SU-DHL-6 (cell line): ENCODE measurements at regions not wholly inside any gene's neighbourhood (a gene's known extent, or its start where the extent isn't known, plus 50 kb on each side); places are given as distances from the start of the nearest gene placed in this dataset.

Source experiments
- H2AFZ ChIP-seq: fragments of 200-600 bp; sonication (generic); 2 replicates; pipeline ENCODE4 v1.6.1; 2014; ENCODE audit warnings: low read depth, mild to moderate bottlenecking, moderate library complexity, mixed read lengths, antibody characterized with exemption, low read length; ENCODE audit not compliant: severe bottlenecking
- H3F3A ChIP-seq: fragments of 200-600 bp; shearing (Covaris generic); 2 replicates; pipeline ENCODE4 v1.6.0; 2016; ENCODE audit warnings: antibody characterized with exemption, mild to moderate bottlenecking; ENCODE audit not compliant: insufficient read depth
- H3K27ac ChIP-seq: fragments of 200-600 bp; sonication (generic); 2 replicates; pipeline ENCODE4 v1.5.1; 2016; ENCODE audit warnings: low read depth, mild to moderate bottlenecking, low read length, moderate library complexity, mixed read lengths
- H3K27me3 ChIP-seq: fragments of 200-600 bp; sonication (generic), shearing (Covaris generic); 2 replicates; pipeline ENCODE4 v1.6.0; 2014; ENCODE audit warnings: mild to moderate bottlenecking, low read length
- H3K36me3 ChIP-seq: fragments of 200-600 bp; sonication (generic); 2 replicates; pipeline ENCODE4 v1.6.1; 2014; ENCODE audit warnings: mild to moderate bottlenecking, low read length, mixed read lengths
- H3K4me2 ChIP-seq: fragments of 300-600, 200-600 bp; shearing (Covaris generic), sonication (generic); 2 replicates; pipeline ENCODE4 v1.6.0; 2014; ENCODE audit warnings: low read length, low read depth, mild to moderate bottlenecking; ENCODE audit not compliant: poor library complexity, severe bottlenecking
- H3K4me3 ChIP-seq: fragments of 200-600 bp; sonication (generic); 2 replicates; pipeline ENCODE4 v1.5.1; 2014; ENCODE audit warnings: antibody characterized with exemption, low read length, mild to moderate bottlenecking, mixed read lengths; ENCODE audit not compliant: insufficient read depth, poor library complexity, severe bottlenecking
- H3K79me2 ChIP-seq: fragments of 200-600 bp; sonication (generic); 2 replicates; pipeline ENCODE4 v1.6.1; 2014; ENCODE audit warnings: mild to moderate bottlenecking, low read length, moderate library complexity; ENCODE audit not compliant: insufficient read depth
- H3K9ac ChIP-seq: fragments of 200-600 bp; sonication (generic); 2 replicates; pipeline ENCODE4 v1.7.0; 2014; ENCODE audit warnings: mild to moderate bottlenecking, low read length
- H3K9me2 ChIP-seq: fragments of 200-600 bp; sonication (generic); replicated peaks from 2 replicates; pipeline ENCODE4 v1.6.1; 2014; ENCODE audit warnings: low read length; ENCODE audit not compliant: insufficient read depth
- H3K9me3 ChIP-seq: fragments of 200-600 bp; sonication (generic); 2 replicates; pipeline ENCODE4 v1.6.1; 2014; ENCODE audit warnings: low read length, mixed read lengths; ENCODE audit not compliant: insufficient read depth
- H4K20me1 ChIP-seq: fragments of 200-600 bp; sonication (generic); 2 replicates; pipeline ENCODE4 v1.6.1; 2014; ENCODE audit warnings: low read depth, mild to moderate bottlenecking, antibody characterized with exemption, low read length, moderate library complexity, mixed read lengths
- CTCF ChIP-seq: fragments of 200-600 bp; sonication (generic); IDR thresholded peaks from one replicate; pipeline ENCODE4 v1.5.1; 2017; ENCODE audit warnings: antibody characterized with exemption, mild to moderate bottlenecking, low read length, moderate library complexity; ENCODE audit not compliant: insufficient read depth, poor library complexity, severe bottlenecking
- EZH2phosphoT487 ChIP-seq: fragments of 200-600 bp; sonication (generic), shearing (Covaris generic); conservative IDR thresholded peaks from 2 replicates; pipeline ENCODE4 v1.6.1; 2018; ENCODE audit warnings: mild to moderate bottlenecking, antibody characterized with exemption, low read length, moderate library complexity, mixed read lengths

DNA sequence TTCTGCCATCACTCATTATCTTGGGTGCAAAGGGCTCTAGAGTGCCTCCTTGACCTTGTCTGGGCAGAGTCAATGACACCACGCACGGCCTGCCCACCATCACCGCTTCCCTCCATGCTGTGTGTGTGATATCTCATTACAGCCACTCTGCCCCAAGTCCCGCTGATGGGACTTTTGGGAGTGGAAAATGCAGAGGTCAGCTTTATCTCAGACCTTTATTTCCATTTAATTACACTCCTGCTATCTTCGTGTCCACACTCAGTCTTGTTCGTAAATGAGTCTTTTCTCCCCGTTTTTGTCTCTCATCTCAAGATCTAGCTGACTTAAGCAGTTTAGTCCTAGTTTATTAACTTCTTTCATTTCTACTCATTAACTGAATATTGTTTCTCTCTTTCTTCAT, 226.2 kb downstream of the ICE1 start:
- H3K36me3 ChIP-seq: no peaks in the 10 kb centered on the region
- H3K9ac ChIP-seq: no peak overlapping the region
- no peak overlapping the region for H3K27ac ChIP-seq
- no peak overlapping the region for H3K4me2 ChIP-seq
- H3K4me3 ChIP-seq: no peak overlapping the region
- H3K79me2 ChIP-seq: no peaks in the 10 kb centered on the region
- no peaks in the 10 kb centered on the region for H3K27me3 ChIP-seq
- H4K20me1 ChIP-seq: no peaks in the 10 kb centered on the region
- no peaks in the 10 kb centered on the region for H3K9me2 ChIP-seq
- TF ChIP-seq EZH2phosphoT487 (no peak), CTCF (no peak)
- no peak overlapping the region for H2AFZ ChIP-seq
- H3K9me3 ChIP-seq: no peaks in the 10 kb centered on the region
- H3F3A ChIP-seq: no peaks in the 10 kb centered on the region

- Histone ChIP-seq H3K9me3 (no peaks in the 10 kb centered on the region), H3K4me3 (no peak overlapping the region), H3K9ac (no peak overlapping the region), H3K4me2 (no peak overlapping the region), H2AFZ (no peak overlapping the region), H3K36me3 (no peaks in the 10 kb centered on the region), H3K27ac (no peak overlapping the region), H3K79me2 (no peaks in the 10 kb centered on the region), H3K27me3 (no peaks in the 10 kb centered on the region), H4K20me1 (no peaks in the 10 kb centered on the region), H3K9me2 (no peaks in the 10 kb centered on the region), H3F3A (no peaks in the 10 kb centered on the region)
- TF ChIP-seq EZH2phosphoT487 (no peak), CTCF (no peak)
Observed at GRCh38 chr5:5645891-5646290, 223.4 kb downstream of the ICE1 start.

- Histone ChIP-seq H2AFZ (no peak overlapping the region), H4K20me1 (no peaks in the 10 kb centered on the region), H3K9ac (no peak overlapping the region), H3K4me2 (no peak overlapping the region), H3F3A (no peaks in the 10 kb centered on the region), H3K27me3 (no peaks in the 10 kb centered on the region), H3K4me3 (no peak overlapping the region), H3K36me3 (no peaks in the 10 kb centered on the region), H3K9me3 (no peaks in the 10 kb centered on the region), H3K79me2 (no peaks in the 10 kb centered on the region), H3K9me2 (no peaks in the 10 kb centered on the region), H3K27ac (no peak overlapping the region)
- TF ChIP-seq CTCF: no peak
- no peak for TF ChIP-seq EZH2phosphoT487
Observed at GRCh38 chr5:5645198-5645597, 222.7 kb downstream of the ICE1 start.

GRCh38 chr5:5644249-5644648, 221.8 kb downstream of the ICE1 start:
- Histone ChIP-seq H3K27me3 (no peaks in the 10 kb centered on the region), H3K9ac (no peak overlapping the region), H3K4me2 (no peak overlapping the region), H3K9me2 (no peaks in the 10 kb centered on the region), H4K20me1 (no peaks in the 10 kb centered on the region), H3K4me3 (no peak overlapping the region), H3K9me3 (no peaks in the 10 kb centered on the region), H3K36me3 (no peaks in the 10 kb centered on the region), H2AFZ (no peak overlapping the region), H3K27ac (no peak overlapping the region), H3K79me2 (no peaks in the 10 kb centered on the region), H3F3A (no peaks in the 10 kb centered on the region)
- TF ChIP-seq CTCF: no peak
- no peak for TF ChIP-seq EZH2phosphoT487
